SU-DHL-6 (cell line): ENCODE measurements at regions not wholly inside any gene's neighbourhood (a gene's known extent, or its start where the extent isn't known, plus 50 kb on each side); places are given as distances from the start of the nearest gene placed in this dataset.

Source experiments
- H2AFZ ChIP-seq: fragments of 200-600 bp; sonication (generic); 2 replicates; pipeline ENCODE4 v1.6.1; 2014; ENCODE audit warnings: low read depth, mild to moderate bottlenecking, moderate library complexity, mixed read lengths, antibody characterized with exemption, low read length; ENCODE audit not compliant: severe bottlenecking
- H3F3A ChIP-seq: fragments of 200-600 bp; shearing (Covaris generic); 2 replicates; pipeline ENCODE4 v1.6.0; 2016; ENCODE audit warnings: antibody characterized with exemption, mild to moderate bottlenecking; ENCODE audit not compliant: insufficient read depth
- H3K27ac ChIP-seq: fragments of 200-600 bp; sonication (generic); 2 replicates; pipeline ENCODE4 v1.5.1; 2016; ENCODE audit warnings: low read depth, mild to moderate bottlenecking, low read length, moderate library complexity, mixed read lengths
- H3K27me3 ChIP-seq: fragments of 200-600 bp; sonication (generic), shearing (Covaris generic); 2 replicates; pipeline ENCODE4 v1.6.0; 2014; ENCODE audit warnings: mild to moderate bottlenecking, low read length
- H3K36me3 ChIP-seq: fragments of 200-600 bp; sonication (generic); 2 replicates; pipeline ENCODE4 v1.6.1; 2014; ENCODE audit warnings: mild to moderate bottlenecking, low read length, mixed read lengths
- H3K4me2 ChIP-seq: fragments of 300-600, 200-600 bp; shearing (Covaris generic), sonication (generic); 2 replicates; pipeline ENCODE4 v1.6.0; 2014; ENCODE audit warnings: low read length, low read depth, mild to moderate bottlenecking; ENCODE audit not compliant: poor library complexity, severe bottlenecking
- H3K4me3 ChIP-seq: fragments of 200-600 bp; sonication (generic); 2 replicates; pipeline ENCODE4 v1.5.1; 2014; ENCODE audit warnings: antibody characterized with exemption, low read length, mild to moderate bottlenecking, mixed read lengths; ENCODE audit not compliant: insufficient read depth, poor library complexity, severe bottlenecking
- H3K79me2 ChIP-seq: fragments of 200-600 bp; sonication (generic); 2 replicates; pipeline ENCODE4 v1.6.1; 2014; ENCODE audit warnings: mild to moderate bottlenecking, low read length, moderate library complexity; ENCODE audit not compliant: insufficient read depth
- H3K9ac ChIP-seq: fragments of 200-600 bp; sonication (generic); 2 replicates; pipeline ENCODE4 v1.7.0; 2014; ENCODE audit warnings: mild to moderate bottlenecking, low read length
- H3K9me2 ChIP-seq: fragments of 200-600 bp; sonication (generic); replicated peaks from 2 replicates; pipeline ENCODE4 v1.6.1; 2014; ENCODE audit warnings: low read length; ENCODE audit not compliant: insufficient read depth
- H3K9me3 ChIP-seq: fragments of 200-600 bp; sonication (generic); 2 replicates; pipeline ENCODE4 v1.6.1; 2014; ENCODE audit warnings: low read length, mixed read lengths; ENCODE audit not compliant: insufficient read depth
- H4K20me1 ChIP-seq: fragments of 200-600 bp; sonication (generic); 2 replicates; pipeline ENCODE4 v1.6.1; 2014; ENCODE audit warnings: low read depth, mild to moderate bottlenecking, antibody characterized with exemption, low read length, moderate library complexity, mixed read lengths
- EZH2phosphoT487 ChIP-seq: fragments of 200-600 bp; sonication (generic), shearing (Covaris generic); conservative IDR thresholded peaks from 2 replicates; pipeline ENCODE4 v1.6.1; 2018; ENCODE audit warnings: mild to moderate bottlenecking, antibody characterized with exemption, low read length, moderate library complexity, mixed read lengths
- TF ChIP-seq, protein P1 (sequence below): fragments of 200-600 bp; sonication (generic); IDR thresholded peaks from one replicate; pipeline ENCODE4 v1.5.1; 2017; ENCODE audit warnings: antibody characterized with exemption, mild to moderate bottlenecking, low read length, moderate library complexity; ENCODE audit not compliant: insufficient read depth, poor library complexity, severe bottlenecking

GRCh38 chr18:77821892-77822291 lies 572.2 kb downstream of the GALR1 start:
- no peak overlapping the region for H3K9ac ChIP-seq
- no peaks in the 10 kb centered on the region for H3K79me2 ChIP-seq
- no peak overlapping the region for H3K27ac ChIP-seq
- no peak overlapping the region for H3K4me3 ChIP-seq
- no peaks in the 10 kb centered on the region for H4K20me1 ChIP-seq
- no peak overlapping the region for H2AFZ ChIP-seq
- no peaks in the 10 kb centered on the region for H3F3A ChIP-seq
- no peaks in the 10 kb centered on the region for H3K27me3 ChIP-seq
- H3K4me2 ChIP-seq: no peak overlapping the region
- H3K36me3 ChIP-seq: no peaks in the 10 kb centered on the region
- no peaks in the 10 kb centered on the region for H3K9me3 ChIP-seq
- TF ChIP-seq, protein P1, sequence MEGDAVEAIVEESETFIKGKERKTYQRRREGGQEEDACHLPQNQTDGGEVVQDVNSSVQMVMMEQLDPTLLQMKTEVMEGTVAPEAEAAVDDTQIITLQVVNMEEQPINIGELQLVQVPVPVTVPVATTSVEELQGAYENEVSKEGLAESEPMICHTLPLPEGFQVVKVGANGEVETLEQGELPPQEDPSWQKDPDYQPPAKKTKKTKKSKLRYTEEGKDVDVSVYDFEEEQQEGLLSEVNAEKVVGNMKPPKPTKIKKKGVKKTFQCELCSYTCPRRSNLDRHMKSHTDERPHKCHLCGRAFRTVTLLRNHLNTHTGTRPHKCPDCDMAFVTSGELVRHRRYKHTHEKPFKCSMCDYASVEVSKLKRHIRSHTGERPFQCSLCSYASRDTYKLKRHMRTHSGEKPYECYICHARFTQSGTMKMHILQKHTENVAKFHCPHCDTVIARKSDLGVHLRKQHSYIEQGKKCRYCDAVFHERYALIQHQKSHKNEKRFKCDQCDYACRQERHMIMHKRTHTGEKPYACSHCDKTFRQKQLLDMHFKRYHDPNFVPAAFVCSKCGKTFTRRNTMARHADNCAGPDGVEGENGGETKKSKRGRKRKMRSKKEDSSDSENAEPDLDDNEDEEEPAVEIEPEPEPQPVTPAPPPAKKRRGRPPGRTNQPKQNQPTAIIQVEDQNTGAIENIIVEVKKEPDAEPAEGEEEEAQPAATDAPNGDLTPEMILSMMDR: no peak
- no peak for TF ChIP-seq EZH2phosphoT487
- no peaks in the 10 kb centered on the region for H3K9me2 ChIP-seq

- no peak for TF ChIP-seq EZH2phosphoT487
- TF ChIP-seq, protein P1: no peak
- no peak overlapping the region for H3K4me2 ChIP-seq
- no peaks in the 10 kb centered on the region for H3F3A ChIP-seq
These were observed 573.0 kb downstream of the GALR1 start for GRCh38 chr18:77822632-77823031.

GRCh38 chr18:77833807-77834206 lies 584.2 kb downstream of the GALR1 start:
- Histone ChIP-seq H3K4me3 (no peak overlapping the region), H4K20me1 (no peaks in the 10 kb centered on the region), H3K9me3 (no peaks in the 10 kb centered on the region), H3K27me3 (no peaks in the 10 kb centered on the region), H3K27ac (no peak overlapping the region), H3K4me2 (no peak overlapping the region), H3K9ac (no peak overlapping the region), H3K9me2 (no peaks in the 10 kb centered on the region), H2AFZ (no peak overlapping the region), H3K79me2 (no peaks in the 10 kb centered on the region), H3F3A (no peaks in the 10 kb centered on the region), H3K36me3 (no peaks in the 10 kb centered on the region)
- TF ChIP-seq, protein P1: no peak
- no peak for TF ChIP-seq EZH2phosphoT487

More at GRCh38 chr18:77822632-77823031, 573.0 kb downstream of the GALR1 start:
- no peaks in the 10 kb centered on the region for H3K79me2 ChIP-seq
- H3K9ac ChIP-seq: no peak overlapping the region
- H4K20me1 ChIP-seq: no peaks in the 10 kb centered on the region
- no peak overlapping the region for H3K4me3 ChIP-seq
- no peaks in the 10 kb centered on the region for H3K36me3 ChIP-seq
- no peaks in the 10 kb centered on the region for H3K9me2 ChIP-seq
- no peaks in the 10 kb centered on the region for H3K27me3 ChIP-seq
- no peak overlapping the region for H3K27ac ChIP-seq
- H3K9me3 ChIP-seq: no peaks in the 10 kb centered on the region
- no peak overlapping the region for H2AFZ ChIP-seq
